Smooth muscle cell (in vitro differentiated cells): ENCODE measurements at regions not wholly inside any gene's neighbourhood (a gene's known extent, or its start where the extent isn't known, plus 50 kb on each side); places are given as distances from the start of the nearest gene placed in this dataset.

Experiments used
- DNase-seq: peaks from one replicate; lab custom pipeline; 2025; ENCODE audit not compliant: unreplicated experiment; lab: John Stamatoyannopoulos, UW
- H2AFZ ChIP-seq: fragments of 200-600 bp; sonication (generic); 2 replicates; pipeline ENCODE4 v1.6.0; 2016; ENCODE audit warnings: antibody characterized with exemption, low read depth, mild to moderate bottlenecking
- H3F3A ChIP-seq: fragments of 200-600 bp; sonication (generic); 2 replicates; pipeline ENCODE4 v1.6.0; 2017; ENCODE audit warnings: antibody characterized with exemption, low read depth
- H3K27ac ChIP-seq: fragments of 200-600 bp; sonication (generic); 2 replicates; pipeline ENCODE4 v1.5.1; 2016; ENCODE audit warnings: low read depth, mild to moderate bottlenecking
- H3K27me3 ChIP-seq: fragments of 200-600 bp; sonication (generic); 2 replicates; pipeline ENCODE4 v1.6.1; 2016; ENCODE audit warnings: low read depth, mild to moderate bottlenecking
- H3K36me3 ChIP-seq: fragments of 200-600 bp; sonication (generic); 2 replicates; pipeline ENCODE4 v1.5.1; 2016; ENCODE audit warnings: low read depth
- H3K4me1 ChIP-seq: fragments of 200-600 bp; sonication (generic); 2 replicates; pipeline ENCODE4 v1.5.1; 2016; ENCODE audit warnings: low read depth
- H3K4me2 ChIP-seq: fragments of 200-600 bp; sonication (generic); 2 replicates; pipeline ENCODE4 v1.6.0; 2016; ENCODE audit warnings: mild to moderate bottlenecking
- H3K4me3 ChIP-seq: fragments of 200-600 bp; sonication (generic); 2 replicates; pipeline ENCODE4 v1.5.1; 2016; ENCODE audit warnings: mild to moderate bottlenecking
- H3K79me2 ChIP-seq: fragments of 200-600 bp; sonication (generic); 2 replicates; pipeline ENCODE4 v1.6.0; 2016; ENCODE audit warnings: low read depth, mild to moderate bottlenecking
- H3K9ac ChIP-seq: fragments of 200-600 bp; sonication (generic); 2 replicates; pipeline ENCODE4 v1.6.0; 2016; ENCODE audit warnings: low read depth
- H3K9me3 ChIP-seq: fragments of 200-600 bp; sonication (generic); replicated peaks from 2 replicates; pipeline ENCODE4 v1.5.1; 2016; ENCODE audit warnings: low read depth
- H4K20me1 ChIP-seq: fragments of 200-600 bp; sonication (generic); 2 replicates; pipeline ENCODE4 v1.6.0; 2016; ENCODE audit warnings: low read depth
- CTCF ChIP-seq: fragments of 200-600 bp; sonication (generic); IDR thresholded peaks from 2 replicates; pipeline ENCODE4 v1.5.1; 2017; ENCODE audit warnings: borderline replicate concordance, mild to moderate bottlenecking, antibody characterized with exemption; ENCODE audit not compliant: insufficient read depth, poor library complexity, severe bottlenecking
- WGBS: methylation state at CpG from one replicate; pipeline ENCODE4 v1.1.7; 2016; ENCODE audit warnings: low lambda C conversion rate; 5-methylcytosine and 5-hydroxymethylcytosine counted together

GRCh38 chr10:4343091-4343490 lies 482.9 kb upstream of the AKR1E2 start:
- DNase-seq, result no peak
- no peak overlapping the region for H2AFZ ChIP-seq
- peaks cover 20% of the 10 kb centered on the region for H3F3A ChIP-seq
- no peaks in the 10 kb centered on the region for H3K9me3 ChIP-seq
- H3K27me3 ChIP-seq, result no peaks in the 10 kb centered on the region
- TF ChIP-seq CTCF, result no peak
- H3K9ac ChIP-seq, result no peak overlapping the region
- no peaks in the 10 kb centered on the region for H4K20me1 ChIP-seq
- no peak overlapping the region for H3K4me2 ChIP-seq
- peak overlapping the region; percentile 94 for H3K27ac ChIP-seq
- no peaks in the 10 kb centered on the region for H3K4me1 ChIP-seq
- 79% methylated on average over 6 of the region's 6 CpGs for WGBS
- no peak overlapping the region for H3K4me3 ChIP-seq
- H3K36me3 ChIP-seq, result no peaks in the 10 kb centered on the region
- no peaks in the 10 kb centered on the region for H3K79me2 ChIP-seq

DNA sequence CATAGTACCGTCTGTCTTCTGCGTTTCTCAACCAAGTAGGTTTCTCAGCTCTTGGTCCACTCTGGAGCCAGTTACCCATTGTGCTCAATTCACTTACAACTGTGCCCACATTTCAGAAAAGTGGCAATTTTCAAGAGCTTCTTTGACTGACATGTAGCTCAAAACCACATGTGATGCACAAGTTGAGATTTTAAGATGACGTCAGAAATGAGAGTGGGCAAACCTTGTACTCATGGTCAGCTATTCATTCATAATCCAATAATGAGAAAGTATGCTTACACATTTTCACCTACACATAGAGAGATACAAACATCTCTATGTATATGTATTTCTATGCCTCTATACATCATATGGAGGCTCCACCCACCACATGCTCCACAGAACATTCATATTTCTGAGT lies 487.2 kb upstream of the AKR1E2 start:
- Histone ChIP-seq H3K4me3 (no peak overlapping the region), H3K27me3 (no peaks in the 10 kb centered on the region), H3K9me3 (no peaks in the 10 kb centered on the region), H3K4me1 (no peaks in the 10 kb centered on the region), H3K36me3 (no peaks in the 10 kb centered on the region), H4K20me1 (no peaks in the 10 kb centered on the region), H2AFZ (no peak overlapping the region), H3K9ac (no peak overlapping the region), H3K4me2 (no peak overlapping the region), H3F3A (peaks cover 7% of the 10 kb centered on the region), H3K27ac (no peak overlapping the region), H3K79me2 (no peaks in the 10 kb centered on the region)
- TF ChIP-seq CTCF, result no peak
- WGBS, result 98% methylated on average over 3 of the region's 3 CpGs
- no peak for DNase-seq

DNA sequence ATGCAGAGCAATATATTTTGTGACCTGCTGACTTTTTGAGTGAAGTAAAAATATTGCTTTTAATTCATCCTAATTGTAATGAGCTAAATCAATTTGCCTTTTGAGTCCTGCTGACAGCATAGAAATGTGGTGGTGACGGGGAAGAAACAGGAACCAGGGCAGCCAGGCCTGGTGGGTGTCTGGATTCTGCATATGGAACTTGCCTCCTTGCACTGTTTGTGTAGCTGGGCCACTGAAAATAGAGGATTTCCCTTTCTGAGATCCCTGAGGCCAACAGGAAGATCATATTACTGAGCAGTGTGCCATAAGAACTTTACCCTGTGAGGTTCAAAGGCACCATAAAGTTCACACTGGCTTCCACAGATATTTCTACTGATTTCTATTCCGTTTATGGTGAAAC lies 488.4 kb upstream of the AKR1E2 start:
- Histone ChIP-seq H3F3A (peaks cover under 1% of the 10 kb centered on the region), H3K9me3 (no peaks in the 10 kb centered on the region), H4K20me1 (no peaks in the 10 kb centered on the region), H3K36me3 (no peaks in the 10 kb centered on the region), H3K27ac (no peak overlapping the region), H3K4me2 (no peak overlapping the region), H3K4me1 (no peaks in the 10 kb centered on the region), H3K27me3 (no peaks in the 10 kb centered on the region), H3K4me3 (no peak overlapping the region), H3K79me2 (no peaks in the 10 kb centered on the region), H3K9ac (no peak overlapping the region), H2AFZ (peak overlapping the region; percentile 60)
- DNase-seq, result no peak
- WGBS, result 35% methylated on average over 2 of the region's 2 CpGs
- no peak for TF ChIP-seq CTCF

GRCh38 chr10:4334871-4335270 lies 491.1 kb upstream of the AKR1E2 start:
- Histone ChIP-seq H3K4me2 (no peak overlapping the region), H4K20me1 (no peaks in the 10 kb centered on the region), H2AFZ (peak overlapping the region; percentile 21), H3F3A (no peaks in the 10 kb centered on the region), H3K4me3 (no peak overlapping the region), H3K36me3 (no peaks in the 10 kb centered on the region), H3K9me3 (no peaks in the 10 kb centered on the region), H3K79me2 (no peaks in the 10 kb centered on the region), H3K27me3 (no peaks in the 10 kb centered on the region), H3K27ac (peak overlapping the region; percentile 4), H3K9ac (no peak overlapping the region), H3K4me1 (no peaks in the 10 kb centered on the region)
- TF ChIP-seq CTCF, result no peak
- DNase-seq, result no peak
- 76% methylated on average over 5 of the region's 5 CpGs for WGBS
